ENCODE measurements at regions not wholly inside any gene's neighbourhood (a gene's known extent, or its start where the extent isn't known, plus 50 kb on each side); places are given as distances from the start of the nearest gene placed in this dataset.

- DNase-seq (ENCODE audit: low spot score): no peak
Observed at GRCh38 chr17:65446043-65446442, 115.4 kb downstream of the AXIN2 start.

- no peak for DNase-seq (ENCODE audit: low spot score)
Observed at GRCh38 chr17:65444049-65444448, 117.4 kb downstream of the AXIN2 start.

GRCh38 chr17:65442691-65443090, 118.8 kb downstream of the AXIN2 start:
- DNase-seq (ENCODE audit: low spot score): no peak

GRCh38 chr17:65442250-65442649, 119.2 kb downstream of the AXIN2 start:
- no peak for DNase-seq (ENCODE audit: low spot score)

DNA sequence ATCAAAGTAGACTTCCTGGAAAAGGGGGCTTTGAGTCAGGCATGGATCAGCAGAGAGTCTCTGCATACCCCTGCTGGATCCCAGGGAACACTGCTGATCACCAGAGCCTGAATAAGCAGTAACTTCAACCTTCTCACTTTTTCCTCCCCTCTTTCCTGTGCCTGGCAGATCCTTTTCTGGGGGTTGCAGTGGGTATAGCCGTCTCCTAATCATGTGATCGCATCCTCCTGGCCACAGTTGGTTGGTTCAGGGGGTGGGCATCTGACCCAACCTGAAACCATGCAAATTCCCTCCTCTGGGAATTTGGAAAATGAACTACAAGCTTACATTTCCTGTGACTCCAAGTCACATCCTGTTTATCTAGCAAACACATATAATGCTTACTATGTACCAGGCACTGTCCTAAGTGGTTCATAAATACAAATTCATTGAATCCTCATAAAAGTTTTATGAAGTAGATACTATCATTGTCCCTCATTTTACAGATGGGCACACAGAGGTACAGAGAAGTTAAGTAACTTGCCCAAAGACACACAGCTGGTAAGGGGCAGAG, 120.3 kb downstream of the AXIN2 start:
- no peak for DNase-seq (ENCODE audit: low spot score)

GRCh38 chr17:65438708-65439294, 122.6 kb downstream of the AXIN2 start:
- DNase-seq (ENCODE audit: low spot score): no peak

DNA sequence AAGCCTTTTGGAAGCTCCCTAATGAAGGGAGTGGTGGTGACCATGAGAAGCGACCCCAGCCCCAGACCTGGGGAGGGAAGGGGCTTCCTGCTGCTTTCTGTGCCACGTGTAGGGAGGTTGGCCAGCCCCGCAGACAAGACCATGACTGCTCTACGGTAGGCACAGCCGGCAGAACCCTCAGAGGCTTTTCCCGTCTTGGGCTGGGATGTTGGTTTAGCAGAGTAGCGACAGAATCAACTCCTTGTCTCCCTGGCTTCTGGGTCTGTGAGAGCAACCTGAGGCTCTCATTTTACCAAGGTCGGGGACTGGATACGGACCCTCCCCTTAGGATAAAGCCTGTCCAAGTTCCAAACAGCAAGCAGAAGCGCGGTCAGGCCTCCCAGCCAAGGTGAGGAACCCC, 123.3 kb downstream of the AXIN2 start:
- no peak for DNase-seq (ENCODE audit: low spot score)

DNA sequence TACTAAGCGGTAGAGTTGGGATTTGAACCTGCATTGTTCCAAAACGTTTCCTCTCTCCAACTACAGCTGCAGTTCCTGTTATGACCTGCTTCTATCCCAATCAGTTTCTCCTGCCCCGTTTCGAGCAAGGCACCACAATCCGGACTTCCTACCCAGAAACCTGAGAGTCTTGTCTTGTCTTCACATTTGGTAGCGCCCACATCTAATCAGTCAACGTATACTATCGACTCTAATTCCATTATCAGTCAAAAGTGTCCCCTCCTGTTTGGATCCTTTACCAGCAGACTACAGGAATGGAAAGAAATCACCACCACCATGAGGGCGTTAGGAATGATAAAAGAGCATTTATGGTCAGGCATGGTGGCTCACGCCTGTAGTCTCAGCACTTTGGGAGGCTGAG, 124.6 kb downstream of the AXIN2 start:
- DNase-seq (ENCODE audit: low spot score): no peak

- no peak for DNase-seq (ENCODE audit: low spot score)
Observed at GRCh38 chr17:65434878-65435277, 126.6 kb downstream of the AXIN2 start.

DNA sequence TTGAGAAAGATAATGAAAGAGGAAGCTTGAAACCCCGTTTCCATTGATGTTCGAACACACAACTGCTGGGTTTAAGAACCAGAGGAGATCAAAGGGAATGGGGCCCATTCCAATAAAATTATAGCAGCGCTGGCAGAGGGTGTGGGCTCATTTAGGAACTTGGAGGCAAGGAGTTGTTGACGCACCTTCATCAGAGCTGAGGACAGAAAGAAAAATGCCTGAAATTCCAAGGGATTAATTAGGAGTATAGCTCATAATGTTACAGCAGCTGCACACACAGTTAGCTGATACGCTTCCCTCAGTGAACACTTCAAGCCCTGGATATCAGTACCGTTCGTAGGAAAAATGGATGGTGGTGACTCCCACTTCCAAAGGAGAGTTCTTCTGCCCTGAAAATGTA, 127.2 kb downstream of the AXIN2 start:
- DNase-seq (ENCODE audit: low spot score): no peak

DNA sequence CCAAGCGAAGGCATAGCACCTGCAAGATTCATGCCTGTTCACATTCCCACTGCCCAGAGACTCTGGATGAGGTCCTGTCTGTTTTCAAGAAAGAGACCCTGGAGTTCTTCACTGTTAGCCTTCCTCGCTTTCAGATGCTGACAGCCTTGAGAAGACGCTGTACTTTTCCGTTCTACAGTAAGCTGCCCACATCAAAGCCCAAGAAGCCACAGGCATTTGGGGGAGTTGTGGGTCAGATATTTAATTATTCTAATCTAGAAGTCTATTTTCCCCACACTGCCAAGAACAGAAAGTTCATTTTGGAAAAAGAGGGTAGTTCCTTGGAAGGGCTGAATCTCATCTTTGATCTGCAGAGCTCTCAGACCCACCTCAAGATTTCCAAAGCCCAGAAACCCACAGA, 127.9 kb downstream of the AXIN2 start:
- no peak for DNase-seq (ENCODE audit: low spot score)

DNA sequence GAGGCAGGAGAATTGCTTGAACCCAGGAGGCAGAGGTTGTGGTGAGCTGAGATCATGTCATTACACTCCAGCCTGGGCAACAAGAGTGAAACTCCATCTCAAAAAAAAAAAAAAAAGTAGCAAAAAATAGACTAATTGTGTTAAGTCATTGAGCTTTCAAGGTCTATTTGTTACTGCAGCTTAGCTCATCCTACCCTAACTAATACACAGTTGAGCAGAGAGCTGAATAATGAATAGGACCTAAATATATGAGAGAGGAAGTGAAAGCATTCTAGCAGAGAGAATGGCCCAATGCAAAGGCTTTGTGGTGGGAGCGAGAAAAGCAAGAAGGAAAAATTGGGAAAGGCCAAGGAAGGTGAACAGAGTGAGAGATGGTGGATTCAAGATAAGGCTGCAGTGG, 128.3 kb downstream of the AXIN2 start:
- no peak for DNase-seq (ENCODE audit: low spot score)

GRCh38 chr17:65431116-65431515, 130.3 kb downstream of the AXIN2 start:
- DNase-seq (ENCODE audit: low spot score): no peak

DNA sequence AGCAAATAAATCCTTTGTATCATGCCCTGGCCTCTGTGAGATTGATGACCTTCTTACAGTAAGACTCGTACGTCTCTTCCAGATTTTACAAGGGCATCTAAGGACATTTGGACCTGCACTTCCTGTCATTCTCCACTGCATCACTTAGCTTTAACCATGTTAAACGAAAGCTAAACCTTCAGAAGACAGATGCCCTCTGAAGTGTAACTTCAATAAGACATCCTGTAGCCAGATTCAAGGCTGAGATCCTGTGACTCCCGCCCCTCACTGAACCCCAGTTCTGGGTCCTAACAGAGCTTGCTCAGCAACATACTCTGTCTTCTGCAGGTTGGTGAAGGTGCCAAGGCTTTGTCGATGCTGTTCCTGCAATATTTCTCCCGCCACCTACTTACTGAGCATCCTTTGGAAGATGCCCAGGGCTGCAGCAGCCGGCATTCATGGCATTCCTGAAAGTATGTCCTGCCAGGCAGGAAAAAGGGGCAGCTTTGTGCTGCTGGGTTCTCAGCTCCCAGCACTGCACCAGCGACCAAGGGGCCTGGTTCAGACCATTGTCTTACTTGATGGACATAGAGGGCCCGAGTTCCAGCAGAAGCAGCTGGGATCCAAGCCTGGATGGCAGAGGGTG, 131.1 kb downstream of the AXIN2 start:
- no peak for DNase-seq (ENCODE audit: low spot score)

DNA sequence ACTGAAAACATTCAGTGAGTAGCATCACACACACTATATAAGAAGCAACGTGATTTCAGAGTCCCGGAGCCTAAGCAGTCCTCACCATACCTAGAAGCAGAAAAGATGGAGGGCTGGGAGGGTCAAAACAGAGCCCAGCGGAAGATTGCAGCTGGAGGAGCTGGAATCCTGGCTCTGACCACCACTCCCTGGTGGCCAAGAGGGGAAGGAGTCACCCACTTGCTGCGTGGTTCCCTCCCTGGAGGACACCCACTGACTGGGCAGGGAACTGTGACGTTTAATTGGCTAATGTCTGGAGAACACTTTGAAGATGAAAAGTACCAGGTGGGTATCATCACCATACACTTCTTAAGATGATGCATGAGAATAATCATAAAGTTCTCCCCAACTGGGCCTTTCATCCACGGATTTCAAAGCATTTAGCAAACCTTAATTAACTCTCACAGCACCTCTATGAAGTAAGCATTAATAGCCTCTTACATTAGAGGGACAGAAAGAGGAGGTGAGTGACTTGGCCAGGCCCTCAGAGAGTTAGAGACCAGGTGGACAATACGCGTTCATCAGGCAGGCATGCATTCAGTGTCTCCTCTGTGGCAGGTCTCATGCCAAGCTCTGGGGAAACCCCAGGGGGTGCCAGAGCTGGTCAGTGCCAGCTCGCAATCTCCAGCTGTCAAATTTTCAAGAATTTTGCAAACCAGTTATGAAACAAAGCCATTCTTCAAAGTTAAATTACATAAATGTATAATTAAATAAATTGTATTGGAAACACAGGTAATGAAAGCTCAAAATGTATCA, 137.9 kb downstream of the AXIN2 start:
- DNase-seq (ENCODE audit: low spot score): no peak

DNA sequence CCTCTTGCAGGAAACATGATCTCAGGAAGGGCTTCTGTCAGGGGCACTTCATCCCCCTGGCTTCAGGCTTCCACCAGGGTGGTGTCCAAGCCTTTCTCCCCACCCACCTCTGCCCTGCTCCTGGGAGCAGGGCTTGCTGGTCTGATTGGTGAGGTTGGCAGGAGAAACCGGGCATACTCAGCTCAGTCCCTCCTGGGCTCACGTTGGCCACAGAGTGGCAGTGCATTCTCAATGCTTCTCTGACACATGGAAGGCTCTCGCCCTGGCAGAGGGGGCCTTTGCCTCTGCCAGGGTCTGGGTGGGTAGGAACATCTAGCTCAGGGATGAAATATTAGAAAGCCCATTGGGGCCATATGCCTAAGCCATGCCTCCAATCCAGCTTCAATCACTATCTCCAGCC, 142.8 kb downstream of the AXIN2 start:
- DNase-seq (ENCODE audit: low spot score): no peak

DNA sequence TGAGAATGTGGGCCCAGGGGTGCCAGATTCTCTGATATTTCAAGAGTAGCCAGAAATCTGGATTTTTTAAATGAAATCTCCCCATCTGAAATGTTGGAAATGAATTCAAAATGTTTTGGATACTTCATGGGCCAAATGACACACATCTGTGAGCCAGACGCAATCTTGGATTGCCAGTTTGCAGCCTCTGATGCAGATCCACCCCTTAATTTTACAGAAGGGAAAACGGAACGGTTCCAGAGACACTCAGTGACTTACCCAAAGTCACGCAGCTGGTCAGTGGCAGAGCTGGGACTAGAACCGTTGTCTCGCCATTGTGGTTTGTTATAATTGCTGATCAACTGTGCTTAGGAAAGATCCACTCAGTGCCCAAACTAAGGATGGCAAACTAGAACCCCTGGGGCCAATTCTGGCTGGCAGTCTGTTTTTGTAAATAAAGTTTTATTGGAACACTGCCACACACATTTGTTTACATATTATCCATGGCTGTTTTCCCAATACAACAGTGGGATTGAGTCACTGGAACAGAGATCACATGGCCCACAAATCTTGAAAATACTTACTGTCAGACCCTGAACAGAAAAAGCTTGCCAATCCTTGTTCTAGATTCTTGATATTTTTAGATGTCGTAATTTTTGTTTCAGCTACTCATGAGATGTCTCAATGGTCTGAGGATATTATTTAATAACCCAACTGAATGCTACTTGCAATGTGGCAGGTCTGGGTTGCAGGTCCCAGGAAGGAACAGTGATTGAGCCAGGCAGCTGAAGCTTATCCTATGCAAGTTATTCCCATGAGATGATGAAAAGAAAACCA, 143.8 kb downstream of the AXIN2 start:
- no peak for DNase-seq (ENCODE audit: low spot score)

- DNase-seq (ENCODE audit: low spot score): no peak
Observed at GRCh38 chr17:65415991-65416390, 145.5 kb downstream of the AXIN2 start.

DNA sequence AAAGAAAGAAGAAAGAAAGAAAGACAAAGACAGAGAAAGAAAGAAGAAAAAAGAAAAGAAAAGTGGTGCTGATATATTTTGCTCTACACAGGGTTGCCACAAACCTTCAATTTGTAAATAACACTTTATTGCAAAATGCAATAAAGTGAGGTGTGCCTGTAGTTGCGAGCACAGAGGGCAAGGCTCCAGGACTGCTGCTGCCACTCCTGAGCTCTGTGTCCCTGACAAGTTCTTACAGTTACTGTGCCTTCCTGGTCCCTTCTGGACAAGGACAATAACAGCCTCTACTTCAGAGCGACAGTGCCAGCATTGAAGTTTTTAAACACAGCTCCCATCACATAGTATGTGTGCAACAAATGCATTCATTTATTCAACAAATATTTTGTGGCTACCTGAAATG, 148.1 kb downstream of the AXIN2 start:
- no peak for DNase-seq (ENCODE audit: low spot score)

GRCh38 chr17:65409381-65409780, 152.1 kb downstream of the AXIN2 start:
- no peak for DNase-seq (ENCODE audit: low spot score)

- DNase-seq (ENCODE audit: low spot score): no peak
Observed at GRCh38 chr17:65408050-65408449, 153.4 kb downstream of the AXIN2 start.

- DNase-seq (ENCODE audit: low spot score): no peak
Observed at GRCh38 chr17:65407017-65407416, 154.4 kb downstream of the AXIN2 start.

Data from mesenteric fat pad (tissue), 1 donor.